HG03066 (cell line): ENCODE measurements at regions not wholly inside any gene's neighbourhood (a gene's known extent, or its start where the extent isn't known, plus 50 kb on each side); places are given as distances from the start of the nearest gene placed in this dataset.
"Not testable (repeated sequence)": the region's sequence is repeated elsewhere in the genome, so short reads cannot be mapped to it uniquely, and the experiment has no call there.

Experiments used
- ATAC-seq: cut with Tn5 transposase; IDR thresholded peaks from one replicate; pipeline ENCODE4 v1.9.1; 2021; ENCODE audit warnings: low read depth; ENCODE audit not compliant: unreplicated experiment

GRCh38 chr5:34258598-34258997, 215.6 kb upstream of the C1QTNF3 start:
- not testable (repeated sequence) for ATAC-seq

GRCh38 chr5:34261020-34261419, 218.0 kb upstream of the C1QTNF3 start:
- not testable (repeated sequence) for ATAC-seq

- not testable (repeated sequence) for ATAC-seq
Observed at GRCh38 chr5:34266151-34266550, 223.1 kb upstream of the C1QTNF3 start.

- not testable (repeated sequence) for ATAC-seq
Observed at GRCh38 chr5:34296759-34297158, 253.7 kb upstream of the C1QTNF3 start.

- ATAC-seq: not testable (repeated sequence)
Observed at GRCh38 chr5:34329201-34329600, 286.2 kb upstream of the C1QTNF3 start.

GRCh38 chr5:34329611-34330108, 286.6 kb upstream of the C1QTNF3 start:
- not testable (repeated sequence) for ATAC-seq

- ATAC-seq: not testable (repeated sequence)
Observed at GRCh38 chr5:34331928-34332454, 289.0 kb upstream of the C1QTNF3 start.

- ATAC-seq: not testable (repeated sequence)
Observed at GRCh38 chr5:34339408-34340001, 296.5 kb upstream of the C1QTNF3 start.

GRCh38 chr5:34354440-34354839, 301.7 kb upstream of the RAI14 start:
- ATAC-seq: not testable (repeated sequence)

- not testable (repeated sequence) for ATAC-seq
Observed at GRCh38 chr5:34371417-34371816, 284.7 kb upstream of the RAI14 start.

GRCh38 chr5:34371817-34372216, 284.3 kb upstream of the RAI14 start:
- ATAC-seq: not testable (repeated sequence)

- ATAC-seq: not testable (repeated sequence)
Observed at GRCh38 chr5:34372739-34373138, 283.4 kb upstream of the RAI14 start.

GRCh38 chr5:34377651-34378050, 278.5 kb upstream of the RAI14 start:
- not testable (repeated sequence) for ATAC-seq

- not testable (repeated sequence) for ATAC-seq
Observed at GRCh38 chr5:34378498-34378897, 277.6 kb upstream of the RAI14 start.

GRCh38 chr5:34388754-34389153, 267.4 kb upstream of the RAI14 start:
- ATAC-seq: not testable (repeated sequence)

GRCh38 chr5:34409373-34409772, 246.8 kb upstream of the RAI14 start:
- ATAC-seq: no peak

- ATAC-seq: no peak
Observed at GRCh38 chr5:34410411-34411139, 245.6 kb upstream of the RAI14 start.

- no peak for ATAC-seq
Observed at GRCh38 chr5:34411470-34412346, 244.4 kb upstream of the RAI14 start.

GRCh38 chr5:34412736-34413135, 243.4 kb upstream of the RAI14 start:
- no peak for ATAC-seq

- peak; percentile 99 for ATAC-seq
Observed at GRCh38 chr5:34415559-34416198, 240.4 kb upstream of the RAI14 start.
